Naive B cell (primary cell): ENCODE measurements at regions not wholly inside any gene's neighbourhood (a gene's known extent, or its start where the extent isn't known, plus 50 kb on each side); places are given as distances from the start of the nearest gene placed in this dataset.
"Not testable (repeated sequence)": the region's sequence is repeated elsewhere in the genome, so short reads cannot be mapped to it uniquely, and the experiment has no call there.

Experiments used
- ATAC-seq, 2 donors: fragments of 150-1000 bp; cut with Tn5 transposase; 2 replicates each; pipeline ENCODE4 v1.10.0; 2021; ENCODE audit warnings: low read depth in 2 of 2, mild to moderate bottlenecking in 2 of 2, moderate library complexity in 2 of 2
- DNase-seq: peaks from one replicate; pipeline ENCODE4 v3.0.0; 2022
- H3K27ac Mint-ChIP-seq, 6 donors: one replicate each; pipeline ENCODE4 v1.8.0; 2020 to 2022; ENCODE audit warnings: mild to moderate bottlenecking in 6 of 6, mixed read lengths in 6 of 6, moderate library complexity in 5 of 6, inconsistent platforms in 2 of 6
- H3K27me3 Mint-ChIP-seq, 3 donors: one replicate each; pipeline ENCODE4 v1.8.0; 2021 to 2022; ENCODE audit warnings: mixed read lengths in 3 of 3, mild to moderate bottlenecking in 1 of 3
- H3K36me3 Mint-ChIP-seq, 2 donors: one replicate each; pipeline ENCODE4 v1.8.0; 2020 to 2022; ENCODE audit warnings: mixed read lengths in 2 of 2, inconsistent platforms in 1 of 2, mild to moderate bottlenecking in 1 of 2
- H3K4me1 Mint-ChIP-seq, 3 donors: one replicate each; pipeline ENCODE4 v1.8.0; 2020 to 2022; ENCODE audit warnings: mixed read lengths in 3 of 3, inconsistent platforms in 1 of 3, mild to moderate bottlenecking in 1 of 3, moderate library complexity in 1 of 3
- H3K4me3 Mint-ChIP-seq, 8 donors: one replicate each; pipeline ENCODE4 v1.8.0; 2020 to 2022; ENCODE audit warnings: mild to moderate bottlenecking in 8 of 8, mixed read lengths in 8 of 8, moderate library complexity in 8 of 8, inconsistent platforms in 2 of 8
- H3K9me3 Mint-ChIP-seq, 7 donors: one replicate each; pipeline ENCODE4 v1.8.0; 2020 to 2022; ENCODE audit warnings: mixed read lengths in 7 of 7, mild to moderate bottlenecking in 5 of 7, inconsistent platforms in 2 of 7, moderate library complexity in 1 of 7

DNA sequence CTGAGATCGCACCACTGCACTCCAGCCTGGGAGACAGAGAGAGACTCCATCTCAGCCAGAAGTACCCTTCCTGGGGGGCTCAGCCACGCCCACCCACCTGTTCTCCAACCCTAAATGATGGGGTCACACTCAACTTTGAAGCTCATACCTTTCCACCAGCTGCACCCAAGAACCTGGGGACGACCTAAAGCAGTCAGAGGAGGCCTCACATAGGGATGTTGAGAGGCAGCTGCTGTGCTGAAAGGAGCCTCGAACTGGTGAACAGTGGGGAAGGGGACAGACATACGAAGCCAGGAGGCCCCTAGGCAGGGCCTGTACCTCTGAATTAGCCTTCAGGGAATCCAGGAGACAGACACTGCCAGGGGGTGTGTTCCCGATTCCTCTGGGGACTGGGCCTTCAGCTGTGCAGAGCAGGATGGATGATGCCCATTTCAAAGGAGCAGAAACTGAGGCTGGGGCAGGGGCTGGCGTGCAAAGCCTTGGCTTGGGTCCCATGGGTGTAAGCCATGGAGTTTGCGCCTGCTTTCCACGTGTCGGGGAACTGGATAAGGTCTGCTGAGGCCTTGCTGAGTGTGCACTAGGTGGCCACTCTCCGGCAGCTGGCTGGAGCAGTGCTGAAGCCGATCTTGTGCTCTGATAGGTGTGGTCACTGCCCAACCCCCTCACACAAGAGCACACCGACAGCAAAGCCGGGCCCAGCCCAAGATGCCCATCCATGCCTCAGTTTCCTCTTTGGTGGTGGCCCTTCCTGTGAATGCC is 130.8 kb downstream of the CPZ start:
- H3K9me3 Mint-ChIP-seq, result peaks cover 0 to 13% (median 8%) of the 10 kb centered on the region in 7 donors
- DNase-seq (no peak), ATAC-seq (no peak)
- H3K4me3 Mint-ChIP-seq, result no peak overlapping the region
- H3K36me3 Mint-ChIP-seq, result no peaks in the 10 kb centered on the region
- H3K4me1 Mint-ChIP-seq, result no peaks in the 10 kb centered on the region
- no peak overlapping the region for H3K27ac Mint-ChIP-seq
- H3K27me3 Mint-ChIP-seq, result peaks cover 6 to 9% (median 7%) of the 10 kb centered on the region in 3 donors

DNA sequence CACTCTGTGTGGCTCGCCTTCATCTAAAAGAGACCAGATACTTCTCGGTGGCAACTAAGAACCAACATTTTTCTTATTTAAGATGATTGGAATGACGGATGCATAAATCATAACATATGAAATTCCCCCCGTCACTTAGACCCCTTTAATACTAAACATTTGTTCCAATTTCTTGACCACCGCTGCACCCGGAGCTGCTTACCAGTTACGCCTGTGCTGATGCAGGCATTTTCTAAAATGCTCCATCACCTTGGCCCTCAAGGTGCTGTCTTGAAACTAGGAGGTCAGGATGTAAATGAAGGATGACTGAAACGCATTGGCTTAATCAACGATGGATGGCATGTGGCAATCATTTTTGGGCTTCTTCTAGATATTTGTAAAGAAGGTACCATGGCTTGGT is 130.0 kb downstream of the CPZ start:
- Mint-ChIP-seq H3K4me1 (no peaks in the 10 kb centered on the region), H3K27me3 (peaks cover 6 to 9% (median 7%) of the 10 kb centered on the region in 3 donors), H3K4me3 (no peak overlapping the region), H3K36me3 (no peaks in the 10 kb centered on the region), H3K27ac (no peak overlapping the region), H3K9me3 (peaks cover 0 to 22% (median 10%) of the 10 kb centered on the region in 7 donors)
- DNase-seq (no peak), ATAC-seq (no peak)

DNA sequence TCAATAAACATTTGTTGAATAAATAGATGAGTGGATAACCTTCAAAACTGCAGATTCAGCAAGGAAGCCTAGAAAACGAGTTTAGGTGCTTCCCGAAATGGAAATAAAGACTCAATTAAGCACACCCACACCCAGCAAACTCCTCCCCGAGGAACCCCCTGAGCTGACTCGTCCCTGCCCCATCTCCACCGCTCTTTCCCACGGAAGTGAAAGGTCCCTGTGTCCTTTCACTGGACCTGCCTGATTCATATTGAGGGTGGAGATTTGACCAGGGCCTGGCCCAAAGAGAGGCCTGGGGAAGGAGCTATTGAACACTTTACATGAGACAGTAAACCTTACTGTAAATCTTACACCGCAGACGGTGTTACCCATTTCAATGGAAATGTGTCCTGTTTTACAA is 129.1 kb downstream of the CPZ start:
- peaks cover 0 to 27% (median 10%) of the 10 kb centered on the region in 7 donors for H3K9me3 Mint-ChIP-seq
- no peak for ATAC-seq
- no peak overlapping the region for H3K4me3 Mint-ChIP-seq
- H3K27me3 Mint-ChIP-seq, result peaks cover 0 to 9% (median 6%) of the 10 kb centered on the region in 3 donors
- no peak for DNase-seq
- H3K36me3 Mint-ChIP-seq, result no peaks in the 10 kb centered on the region
- no peak overlapping the region for H3K27ac Mint-ChIP-seq
- H3K4me1 Mint-ChIP-seq, result no peaks in the 10 kb centered on the region

DNA sequence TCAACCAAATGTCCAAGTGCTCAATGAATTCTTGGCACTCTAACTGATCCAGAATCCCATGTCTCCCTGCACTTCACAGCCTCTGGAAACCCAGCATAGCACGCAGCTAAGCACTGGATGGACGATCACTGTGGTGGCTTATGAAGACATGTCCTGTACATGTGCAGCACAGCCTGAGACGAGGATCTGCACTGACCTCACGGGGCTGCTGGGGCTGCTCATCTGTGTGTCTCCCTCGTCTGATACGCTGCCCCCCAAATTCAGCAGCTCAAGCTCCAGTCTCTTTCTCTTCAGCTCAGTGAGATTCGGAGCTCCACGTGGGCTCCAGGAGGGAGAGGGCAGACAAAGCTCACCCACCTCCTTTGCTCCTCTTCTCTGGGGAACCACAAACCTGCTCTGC is 126.9 kb downstream of the CPZ start:
- DNase-seq, result no peak
- H3K4me1 Mint-ChIP-seq, result no peaks in the 10 kb centered on the region
- H3K36me3 Mint-ChIP-seq, result no peaks in the 10 kb centered on the region
- ATAC-seq, result no peak
- no peak overlapping the region for H3K4me3 Mint-ChIP-seq
- H3K9me3 Mint-ChIP-seq, result peaks cover 2 to 38% (median 17%) of the 10 kb centered on the region in 7 donors
- no peak overlapping the region for H3K27ac Mint-ChIP-seq
- peaks cover 0 to 8% (median 6%) of the 10 kb centered on the region in 3 donors for H3K27me3 Mint-ChIP-seq

DNA sequence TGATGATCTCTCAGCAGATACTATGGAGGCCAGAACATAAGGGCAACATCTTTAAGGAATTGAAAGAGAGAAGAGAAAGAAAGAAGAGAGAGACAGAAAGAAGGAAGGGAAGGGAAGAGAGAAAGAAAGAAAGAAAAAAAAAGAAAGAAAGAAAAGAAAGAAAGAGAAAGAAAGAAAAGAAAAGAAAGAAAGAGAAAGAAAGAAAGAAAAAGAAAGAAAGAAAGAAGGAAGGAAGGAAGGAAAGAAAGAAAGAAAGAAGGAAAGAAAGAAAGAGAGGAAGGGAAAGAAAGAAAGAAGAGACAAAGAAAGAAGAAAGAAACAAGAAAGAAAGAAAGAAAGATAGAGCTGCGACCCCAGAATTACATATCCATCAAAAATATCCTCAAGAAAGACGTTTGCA is 124.9 kb downstream of the CPZ start:
- not testable (repeated sequence) for H3K27me3 Mint-ChIP-seq, ATAC-seq, H3K27ac Mint-ChIP-seq, DNase-seq, H3K4me3 Mint-ChIP-seq, H3K4me1 Mint-ChIP-seq
- peaks cover 9 to 51% (median 24%) of the 10 kb centered on the region in 7 donors for H3K9me3 Mint-ChIP-seq
- H3K36me3 Mint-ChIP-seq, result peaks cover 9 to 11% of the 10 kb centered on the region in 2 donors

DNA sequence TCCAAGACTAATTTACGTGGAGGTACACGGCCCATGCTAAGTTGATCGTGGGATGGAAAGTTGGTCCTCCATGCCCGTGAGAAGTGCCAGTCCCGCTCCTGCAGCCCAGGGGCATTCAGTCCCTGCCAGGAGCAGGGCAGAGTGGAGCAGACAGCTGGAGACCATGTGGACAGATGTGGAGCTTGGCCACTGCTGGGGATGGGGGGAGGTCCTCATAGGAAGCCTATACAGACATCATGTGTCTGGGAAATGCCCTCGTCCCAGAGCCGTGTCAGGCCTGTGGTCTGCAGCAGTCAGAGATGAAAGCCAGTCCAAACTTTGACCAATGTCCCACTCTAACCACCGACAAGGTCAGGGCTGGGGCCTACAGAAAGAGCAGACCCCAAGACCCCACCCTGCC is 118.4 kb downstream of the CPZ start:
- no peak for DNase-seq
- H3K9me3 Mint-ChIP-seq, result peaks cover 2 to 41% (median 24%) of the 10 kb centered on the region in 7 donors
- H3K4me3 Mint-ChIP-seq, result no peak overlapping the region
- peaks cover 0 to 5% (median 4%) of the 10 kb centered on the region in 3 donors for H3K27me3 Mint-ChIP-seq
- no peak overlapping the region for H3K27ac Mint-ChIP-seq
- peaks cover 9 to 11% of the 10 kb centered on the region in 2 donors for H3K36me3 Mint-ChIP-seq
- no peak for ATAC-seq
- H3K4me1 Mint-ChIP-seq, result no peaks in the 10 kb centered on the region

DNA sequence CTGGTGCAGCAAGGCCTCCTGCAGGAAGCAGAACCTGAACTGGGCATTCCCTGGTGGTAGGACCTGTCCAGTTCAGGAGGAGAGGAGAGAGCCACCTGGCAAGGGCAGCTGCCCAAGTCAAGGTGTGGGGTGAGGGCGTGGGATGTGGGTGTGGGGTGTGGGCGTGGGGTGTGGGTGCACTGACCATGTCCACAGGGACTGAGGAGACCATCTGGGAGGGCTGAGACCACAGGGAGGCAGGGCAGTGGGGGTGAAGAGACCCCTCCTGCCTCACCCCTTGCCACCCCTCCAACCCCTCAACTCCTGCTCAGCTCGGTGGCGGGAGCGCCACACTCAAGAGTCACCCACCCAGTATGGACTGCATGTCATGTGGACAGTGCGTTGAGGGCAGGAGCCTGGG is 117.9 kb downstream of the CPZ start:
- H3K4me3 Mint-ChIP-seq, result no peak overlapping the region
- H3K4me1 Mint-ChIP-seq, result no peaks in the 10 kb centered on the region
- H3K9me3 Mint-ChIP-seq, result peaks cover 2 to 37% (median 22%) of the 10 kb centered on the region in 7 donors
- H3K27ac Mint-ChIP-seq, result no peak overlapping the region
- DNase-seq (no peak), ATAC-seq (no peak)
- peaks cover 0 to 5% (median 4%) of the 10 kb centered on the region in 3 donors for H3K27me3 Mint-ChIP-seq
- peaks cover 9 to 11% of the 10 kb centered on the region in 2 donors for H3K36me3 Mint-ChIP-seq

DNA sequence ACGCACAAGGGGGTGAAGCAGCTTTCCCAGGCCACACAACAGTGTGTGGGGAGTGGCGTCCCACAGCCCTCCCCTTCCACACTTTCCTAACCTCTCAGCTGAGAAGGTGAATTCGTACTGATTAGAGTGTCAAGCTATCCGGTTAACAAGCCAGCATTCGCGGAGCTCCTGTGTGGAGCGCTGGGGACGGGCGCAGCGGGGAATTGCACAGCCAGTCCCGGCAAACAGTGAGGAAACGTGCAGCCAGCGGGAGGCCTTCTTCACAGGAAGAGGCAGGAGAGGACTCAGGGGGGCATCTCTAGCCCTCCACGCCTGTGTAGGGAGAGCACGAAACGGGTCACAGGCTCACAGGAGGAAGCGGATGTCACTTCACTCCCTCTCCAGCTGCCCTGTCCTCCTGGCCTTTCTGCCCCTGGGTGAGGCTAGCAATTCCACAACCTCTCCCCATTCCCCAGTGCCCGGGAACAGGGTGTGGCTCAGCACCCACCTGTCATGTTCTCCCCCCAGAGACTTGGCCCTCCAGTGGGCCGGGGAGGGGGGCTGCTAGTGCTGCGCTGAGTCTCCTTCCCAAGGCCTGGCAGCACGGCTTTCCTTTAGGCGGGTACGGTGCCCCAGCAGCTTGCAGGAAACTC is 117.3 kb downstream of the CPZ start:
- DNase-seq (no peak), ATAC-seq (no peak)
- peaks cover 0 to 5% (median 4%) of the 10 kb centered on the region in 3 donors for H3K27me3 Mint-ChIP-seq
- no peak overlapping the region for H3K4me3 Mint-ChIP-seq
- peaks cover 9 to 11% of the 10 kb centered on the region in 2 donors for H3K36me3 Mint-ChIP-seq
- H3K9me3 Mint-ChIP-seq, result peaks cover 2 to 33% (median 22%) of the 10 kb centered on the region in 7 donors
- H3K4me1 Mint-ChIP-seq, result no peaks in the 10 kb centered on the region
- no peak overlapping the region for H3K27ac Mint-ChIP-seq

DNA sequence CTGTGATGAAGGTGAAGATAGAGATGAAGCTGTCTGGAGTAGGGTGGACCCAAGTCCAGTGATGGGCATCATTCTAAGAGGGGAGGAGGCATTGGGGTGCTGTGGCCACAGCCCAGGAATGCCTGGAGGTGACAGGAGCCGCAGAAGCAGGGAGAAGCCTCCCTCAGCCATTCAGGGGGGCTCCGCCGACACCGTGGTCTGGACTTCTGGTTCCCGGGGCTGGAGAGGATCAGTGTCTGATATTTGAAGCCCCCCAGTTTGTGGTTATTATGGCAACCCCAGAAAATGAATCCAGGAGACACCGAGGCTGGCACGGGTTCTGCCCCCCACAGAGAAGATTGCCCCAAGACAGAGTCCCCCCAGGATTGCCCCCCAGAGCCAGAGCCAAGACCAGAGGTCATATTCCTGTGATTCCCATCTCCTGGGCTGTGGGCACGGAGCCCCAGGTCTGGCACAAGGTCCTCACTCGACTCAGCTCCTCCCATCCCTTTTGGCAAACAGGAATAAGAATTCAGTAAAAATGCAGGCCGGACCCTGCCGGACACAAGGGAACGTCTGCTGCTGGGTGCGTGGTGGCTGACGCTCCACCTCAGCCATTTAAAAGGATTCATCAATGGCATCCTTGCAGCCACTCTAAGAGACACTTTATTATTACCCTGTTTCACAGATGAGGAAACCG is 116.6 kb downstream of the CPZ start:
- DNase-seq (no peak), ATAC-seq (no peak)
- no peak overlapping the region for H3K27ac Mint-ChIP-seq
- peaks cover 9 to 11% of the 10 kb centered on the region in 2 donors for H3K36me3 Mint-ChIP-seq
- H3K9me3 Mint-ChIP-seq, result peaks cover 2 to 30% (median 22%) of the 10 kb centered on the region in 7 donors
- peaks cover 0 to 5% (median 4%) of the 10 kb centered on the region in 3 donors for H3K27me3 Mint-ChIP-seq
- no peaks in the 10 kb centered on the region for H3K4me1 Mint-ChIP-seq
- H3K4me3 Mint-ChIP-seq, result no peak overlapping the region

DNA sequence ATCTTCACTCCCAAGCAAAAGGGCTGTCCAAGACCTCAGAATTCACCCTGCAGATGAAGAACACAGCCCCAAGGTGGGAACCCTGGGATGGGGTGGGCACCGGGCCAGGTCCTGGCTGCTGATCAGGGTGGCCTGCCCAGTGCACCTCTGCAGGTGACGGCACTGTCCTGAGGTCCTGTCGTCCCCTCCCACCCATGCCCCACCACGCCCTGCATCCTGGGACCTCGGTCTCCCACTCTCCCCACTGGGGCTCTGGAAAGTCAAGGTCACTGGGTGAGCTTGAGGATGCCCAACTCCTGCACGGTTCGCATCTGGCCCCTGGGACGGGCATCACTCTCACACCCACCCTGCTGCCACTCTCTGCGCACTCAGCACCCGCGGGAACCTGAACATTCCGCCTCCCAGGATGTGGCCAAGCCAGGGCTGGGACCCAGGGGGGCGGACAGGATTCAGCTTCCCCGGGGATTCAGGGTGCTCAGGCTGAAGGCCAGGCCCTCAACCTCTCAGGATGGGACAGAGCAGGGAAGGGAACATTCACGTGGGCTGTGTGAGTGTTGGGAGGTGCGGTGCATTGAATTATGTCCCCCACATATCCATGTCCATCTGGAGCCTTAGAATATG is 115.9 kb downstream of the CPZ start:
- Mint-ChIP-seq H3K4me3 (no peak overlapping the region), H3K4me1 (no peaks in the 10 kb centered on the region), H3K27me3 (peaks cover 0 to 5% (median 4%) of the 10 kb centered on the region in 3 donors), H3K27ac (no peak overlapping the region), H3K9me3 (peaks cover 2 to 27% (median 18%) of the 10 kb centered on the region in 7 donors), H3K36me3 (peaks cover 8 to 10% of the 10 kb centered on the region in 2 donors)
- ATAC-seq, result no peak
- no peak for DNase-seq

DNA sequence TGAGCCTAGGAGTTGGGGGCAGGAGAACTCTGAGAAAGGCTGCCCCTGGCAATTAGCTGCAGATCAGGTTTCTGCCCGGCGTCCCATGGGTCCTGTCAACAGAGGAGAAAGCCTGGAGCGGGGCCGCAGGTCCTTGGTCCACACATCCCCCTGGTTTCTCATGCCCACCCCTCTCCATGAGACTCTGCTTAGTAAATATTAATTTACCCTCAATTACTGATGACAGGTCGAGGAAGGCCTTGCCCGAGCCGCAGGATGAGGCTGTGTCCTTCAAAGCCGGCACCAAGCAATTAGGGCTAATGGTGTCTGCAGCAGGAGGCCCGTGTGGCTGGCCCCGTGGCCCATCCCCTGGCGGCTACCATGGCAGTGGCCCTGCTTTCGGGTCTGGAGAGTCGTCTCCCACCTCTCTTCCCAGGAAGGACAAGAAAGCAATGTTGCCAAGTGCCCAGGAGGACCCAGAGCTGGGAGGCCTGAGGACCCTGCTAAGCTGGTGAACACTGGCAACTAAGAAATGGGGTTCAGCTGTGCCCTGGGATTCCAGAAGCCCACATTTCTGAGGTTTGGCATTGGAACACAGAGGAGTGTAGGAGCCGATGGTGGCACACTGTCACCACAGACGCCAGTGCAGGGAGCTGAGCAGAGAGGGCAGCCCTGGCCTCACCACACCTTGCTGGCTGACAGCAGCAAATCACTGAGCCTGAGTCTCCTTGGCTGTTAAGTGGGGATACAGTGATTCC is 114.6 kb downstream of the CPZ start:
- Mint-ChIP-seq H3K9me3 (peaks cover 0 to 14% (median 5%) of the 10 kb centered on the region in 7 donors), H3K27me3 (peaks cover 4 to 10% (median 5%) of the 10 kb centered on the region in 3 donors), H3K36me3 (no peaks in the 10 kb centered on the region), H3K27ac (no peak overlapping the region), H3K4me3 (no peak overlapping the region), H3K4me1 (no peaks in the 10 kb centered on the region)
- DNase-seq (no peak), ATAC-seq (no peak)

DNA sequence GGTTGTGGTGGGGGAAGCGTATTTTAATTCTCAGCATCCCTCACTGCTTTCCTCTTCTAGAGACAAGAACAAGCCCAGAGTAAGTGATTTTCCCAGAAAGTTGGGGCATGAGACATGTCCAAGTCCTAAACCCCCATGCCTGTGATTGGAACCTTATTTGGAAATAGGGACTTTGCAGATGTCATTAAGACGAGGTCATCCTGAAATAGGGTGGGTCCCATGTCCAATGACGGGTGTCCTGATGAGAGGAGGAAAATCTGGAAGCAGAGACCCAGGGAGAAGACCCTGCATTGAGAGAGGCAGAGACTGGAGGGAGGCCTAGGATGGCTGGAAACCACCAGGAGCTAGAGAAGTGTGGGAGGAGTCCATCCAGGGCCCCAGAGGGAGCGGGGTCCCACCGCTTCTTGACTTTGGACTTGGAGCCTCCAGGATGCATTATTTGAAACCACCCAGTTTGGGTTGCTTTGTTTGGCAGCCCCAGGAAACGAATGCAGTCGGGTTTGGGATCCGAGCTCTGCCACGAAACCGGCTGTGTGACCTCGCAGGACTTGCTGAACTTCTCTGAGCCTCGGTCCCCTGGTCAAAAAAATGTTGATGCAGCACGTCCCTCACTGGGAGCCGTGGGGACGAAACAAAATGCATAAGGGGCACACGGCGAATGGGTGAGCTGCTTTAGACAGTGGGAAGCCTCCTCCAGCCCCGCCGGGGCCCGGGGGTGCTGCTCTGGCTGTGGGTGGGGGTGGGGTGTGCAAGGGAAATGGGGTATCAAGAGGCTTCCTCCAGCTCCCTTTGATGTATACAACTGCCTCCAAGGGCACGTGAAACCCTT is 113.9 kb downstream of the CPZ start:
- H3K9me3 Mint-ChIP-seq, result peaks cover 0 to 9% (median 5%) of the 10 kb centered on the region in 7 donors
- no peaks in the 10 kb centered on the region for H3K4me1 Mint-ChIP-seq
- peaks cover 4 to 10% (median 9%) of the 10 kb centered on the region in 3 donors for H3K27me3 Mint-ChIP-seq
- ATAC-seq (no peak), DNase-seq (no peak)
- H3K27ac Mint-ChIP-seq, result no peak overlapping the region
- H3K36me3 Mint-ChIP-seq, result no peaks in the 10 kb centered on the region
- no peak overlapping the region for H3K4me3 Mint-ChIP-seq
